Brain microvascular endothelial cell (primary cell): ENCODE measurements at regions not wholly inside any gene's neighbourhood (a gene's known extent, or its start where the extent isn't known, plus 50 kb on each side); places are given as distances from the start of the nearest gene placed in this dataset.

Experiments used
- DNase-seq: peaks from one replicate; pipeline ENCODE4 v3.0.0-alpha.2; 2020
- H3K27ac ChIP-seq: fragments of 250-450 bp; sonication (Bioruptor Pico); 2 replicates; pipeline ENCODE4 v1.5.1; 2020; ENCODE audit warnings: mild to moderate bottlenecking, moderate library complexity
- H3K27me3 ChIP-seq: fragments of 250-450 bp; sonication (Bioruptor Pico); replicated peaks from 2 replicates; pipeline ENCODE4 v1.5.1; 2020; ENCODE audit warnings: mild to moderate bottlenecking
- H3K36me3 ChIP-seq: fragments of 250-450 bp; sonication (Bioruptor Pico); replicated peaks from 2 replicates; pipeline ENCODE4 v1.5.1; 2020; ENCODE audit warnings: mild to moderate bottlenecking
- H3K4me3 ChIP-seq: 2 replicates; pipeline ENCODE4 v1.5.1; 2011; ENCODE audit warnings: low read depth, mild to moderate bottlenecking, control low read depth, low read length, moderate library complexity
- CTCF ChIP-seq: IDR thresholded peaks from 2 replicates; pipeline ENCODE4 v1.5.1; 2011; ENCODE audit warnings: low read depth, mild to moderate bottlenecking, moderate library complexity, low read length, control low read depth, inconsistent platforms; ENCODE audit errors: missing control alignments
- in situ Hi-C: cut with HindIII; loops from 2 replicates; pipeline ENCODE4 v1.10.0; 2017; ENCODE audit warnings: low sequenced_read_pairs, low pct_ligation_motif_present

- H3K27me3 ChIP-seq = no peaks in the 10 kb centered on the region
- no peak for TF ChIP-seq CTCF
- no peak for DNase-seq
- in situ Hi-C loops = no loop called here
- H3K27ac ChIP-seq = no peak overlapping the region
- H3K4me3 ChIP-seq = no peak overlapping the region
- no peaks in the 10 kb centered on the region for H3K36me3 ChIP-seq
These were observed 161.5 kb upstream of the SALL1 start for GRCh38 chr16:51312363-51313150.

DNA sequence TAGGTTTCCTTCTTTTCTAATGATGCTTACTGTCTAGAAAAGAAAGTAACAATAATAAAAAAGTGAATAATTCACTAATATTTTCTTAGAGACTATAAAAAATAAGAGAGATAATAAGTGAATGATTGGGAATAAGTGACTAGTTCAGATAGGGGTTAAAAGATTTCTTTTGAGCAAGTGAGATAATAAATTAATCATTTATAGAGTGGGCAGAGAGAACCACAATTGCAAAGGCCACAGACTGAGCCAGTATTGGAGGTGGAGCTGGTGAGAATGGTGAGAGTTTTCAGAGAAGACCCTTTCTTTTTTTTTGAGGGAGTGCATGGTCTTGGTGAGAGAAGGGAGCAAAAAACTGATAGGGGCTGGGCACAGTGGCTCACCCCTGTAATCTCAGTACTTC, 159.1 kb upstream of the SALL1 start:
- TF ChIP-seq CTCF = no peak
- no peak overlapping the region for H3K4me3 ChIP-seq
- H3K36me3 ChIP-seq = no peaks in the 10 kb centered on the region
- no peak overlapping the region for H3K27ac ChIP-seq
- H3K27me3 ChIP-seq = no peaks in the 10 kb centered on the region
- in situ Hi-C loops = no loop called here
- DNase-seq = no peak

DNA sequence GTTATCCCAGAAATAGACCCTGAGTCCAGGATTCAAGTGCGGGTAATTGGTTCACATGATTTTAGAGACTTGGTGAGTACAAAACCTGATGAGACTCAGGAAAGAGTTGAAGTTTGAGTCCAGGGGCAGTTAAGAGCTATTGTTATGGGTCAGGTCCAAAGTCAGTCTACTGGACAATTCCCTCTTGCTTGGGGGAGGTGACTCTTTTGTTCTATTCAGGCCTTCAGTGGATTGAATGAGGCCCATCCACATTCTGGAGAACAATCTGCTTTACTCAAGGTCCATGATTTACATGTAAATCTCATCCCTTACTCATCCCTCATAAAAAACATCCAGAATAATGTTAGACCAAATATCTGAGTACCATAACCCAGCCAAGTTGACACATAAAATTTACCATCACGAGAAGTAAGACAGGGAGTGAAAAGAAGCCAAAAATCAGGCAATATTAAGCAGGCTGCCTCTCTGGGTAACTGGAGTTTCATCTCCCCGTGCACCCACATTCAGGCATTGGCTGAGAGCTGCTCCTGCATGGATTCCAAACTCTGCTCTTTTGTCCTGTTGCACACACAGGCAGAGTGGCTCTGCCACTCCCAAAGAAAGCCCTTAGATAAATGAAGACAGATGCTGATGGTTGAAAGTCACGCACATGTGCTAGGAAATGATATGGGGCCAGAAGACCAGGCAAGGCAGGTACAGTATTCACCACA, 156.0 kb upstream of the SALL1 start:
- Histone ChIP-seq H3K36me3 (no peaks in the 10 kb centered on the region), H3K27me3 (no peaks in the 10 kb centered on the region), H3K27ac (no peak overlapping the region), H3K4me3 (no peak overlapping the region)
- no peak for DNase-seq
- in situ Hi-C loops = no loop called here
- TF ChIP-seq CTCF = no peak

GRCh38 chr16:51306116-51306515, 155.0 kb upstream of the SALL1 start:
- in situ Hi-C loops = no loop called here
- TF ChIP-seq CTCF = no peak

GRCh38 chr16:51305337-51305736, 154.3 kb upstream of the SALL1 start:
- Histone ChIP-seq H3K36me3 (no peaks in the 10 kb centered on the region), H3K27ac (no peak overlapping the region), H3K27me3 (no peaks in the 10 kb centered on the region), H3K4me3 (no peak overlapping the region)
- no peak for TF ChIP-seq CTCF
- in situ Hi-C loops = no loop called here
- DNase-seq = no peak

More at GRCh38 chr16:51306116-51306515, 155.0 kb upstream of the SALL1 start:
- no peak for DNase-seq
- Histone ChIP-seq H3K36me3 (no peaks in the 10 kb centered on the region), H3K4me3 (no peak overlapping the region), H3K27ac (no peak overlapping the region), H3K27me3 (no peaks in the 10 kb centered on the region)
